ENCODE measurements at regions not wholly inside any gene's neighbourhood (a gene's known extent, or its start where the extent isn't known, plus 50 kb on each side); places are given as distances from the start of the nearest gene placed in this dataset.

DNA sequence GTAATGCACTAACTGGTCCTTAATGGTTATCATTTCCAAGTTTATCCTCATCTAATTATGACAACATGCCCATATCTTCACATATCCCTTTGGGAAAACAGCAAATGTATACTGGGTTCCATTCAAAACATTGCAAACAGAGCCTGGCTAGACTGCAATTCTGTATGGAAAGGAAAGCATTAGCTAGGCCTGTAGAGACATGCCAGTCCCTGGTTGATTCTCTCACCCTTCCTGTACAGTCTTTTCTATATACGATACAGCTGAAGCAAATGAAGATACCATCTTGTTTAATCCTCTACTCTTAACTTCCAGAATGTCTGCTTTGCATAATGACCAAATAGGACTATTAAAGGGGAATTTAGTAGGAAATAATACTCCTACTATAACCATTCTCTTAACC, 294.4 kb upstream of the MC4R start:
- no peak for FAIRE-seq

DNA sequence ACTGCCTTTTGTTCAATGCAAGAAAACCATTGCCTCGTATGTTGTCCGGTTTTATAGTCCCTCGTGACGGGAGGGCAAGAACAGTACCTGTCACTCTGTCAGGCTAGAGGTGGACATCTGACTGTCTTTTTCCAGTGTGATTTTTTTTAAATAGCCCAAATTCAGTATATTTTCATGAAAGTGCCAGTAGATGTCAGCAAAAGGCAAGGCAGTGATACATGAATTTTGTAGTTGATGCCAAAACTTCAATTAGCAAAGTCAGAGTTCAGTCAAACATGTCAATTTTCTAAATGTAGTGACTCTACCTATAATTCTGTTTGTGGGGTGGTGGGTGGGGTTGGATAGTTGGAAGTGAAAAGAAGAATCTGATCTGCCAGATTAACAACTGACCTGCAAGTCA, 296.0 kb upstream of the MC4R start:
- FAIRE-seq = no peak

DNA sequence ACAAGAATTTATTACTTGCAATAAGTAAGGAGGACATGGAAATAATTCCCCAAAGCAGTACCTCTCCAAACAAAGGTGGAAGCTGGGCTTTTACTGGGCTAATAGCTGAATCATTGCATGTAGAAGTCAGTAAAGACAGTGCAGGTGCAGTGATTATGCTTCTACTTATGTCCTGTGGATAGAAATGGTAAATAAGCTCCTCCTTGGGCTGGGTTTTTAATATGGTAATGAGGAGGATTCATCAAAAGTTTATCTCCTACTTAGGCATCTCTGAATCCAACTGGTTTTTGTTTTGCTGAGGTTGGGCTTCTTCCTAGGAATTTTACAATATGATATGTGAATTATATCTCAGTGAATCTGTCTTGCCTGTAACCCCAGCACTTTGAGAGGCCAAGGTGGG, 297.4 kb upstream of the MC4R start:
- FAIRE-seq = no peak

DNA sequence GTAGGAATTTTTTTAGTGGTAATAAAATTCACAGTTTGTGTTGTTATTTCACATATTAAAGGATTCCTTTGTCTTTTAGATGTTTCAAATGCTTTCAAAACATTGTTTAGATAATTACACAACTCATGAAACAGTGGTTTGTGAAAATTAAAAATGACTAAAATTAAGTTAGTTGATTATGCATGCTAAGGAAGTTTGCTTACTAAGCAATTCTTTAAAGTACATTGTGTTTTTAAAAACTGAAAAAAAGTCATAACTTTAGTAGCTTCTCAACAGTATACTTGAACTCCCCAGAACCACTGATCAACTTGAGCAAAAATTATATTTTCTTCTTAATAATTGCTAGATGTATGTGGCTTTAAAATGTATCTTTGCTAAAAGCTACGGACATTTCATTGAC, 298.4 kb upstream of the MC4R start:
- FAIRE-seq = no peak

DNA sequence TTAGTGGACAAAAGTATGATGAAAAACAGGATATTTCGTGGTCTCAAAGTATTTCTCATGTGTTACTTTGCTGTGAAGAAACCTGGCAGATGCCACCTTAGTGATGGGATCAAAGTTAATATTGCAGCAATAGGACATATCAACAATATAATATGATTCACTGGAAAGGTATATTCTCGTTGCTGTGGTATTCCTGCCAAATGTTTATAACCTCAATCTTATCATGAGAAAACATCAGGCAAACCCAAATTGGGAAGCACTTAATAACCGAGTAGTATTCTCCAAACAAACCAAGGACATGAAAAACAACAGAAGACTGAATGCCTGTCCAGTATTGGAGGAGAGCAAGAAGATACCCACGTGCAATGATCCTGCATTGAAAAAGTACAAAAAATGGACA, 302.6 kb upstream of the MC4R start:
- FAIRE-seq = no peak

DNA sequence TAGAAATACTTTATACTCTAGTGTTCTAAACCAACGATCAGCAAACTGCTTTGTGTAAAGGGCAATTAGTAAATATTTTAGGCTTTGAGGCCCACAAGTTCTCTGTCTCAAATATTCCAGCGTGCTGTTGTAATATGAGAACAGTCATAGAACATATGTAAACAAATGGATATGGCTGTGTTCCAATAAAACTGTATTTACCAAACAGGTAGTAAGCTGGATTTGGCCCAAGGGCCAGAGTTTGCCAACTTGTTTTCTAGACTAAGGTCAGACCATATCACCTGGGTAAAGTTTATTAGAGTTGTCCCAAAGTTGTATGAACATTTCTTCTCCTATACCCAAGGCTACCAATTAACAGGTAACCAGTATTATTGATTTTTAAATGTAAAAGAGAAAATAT, 303.2 kb upstream of the MC4R start:
- no peak for FAIRE-seq

DNA sequence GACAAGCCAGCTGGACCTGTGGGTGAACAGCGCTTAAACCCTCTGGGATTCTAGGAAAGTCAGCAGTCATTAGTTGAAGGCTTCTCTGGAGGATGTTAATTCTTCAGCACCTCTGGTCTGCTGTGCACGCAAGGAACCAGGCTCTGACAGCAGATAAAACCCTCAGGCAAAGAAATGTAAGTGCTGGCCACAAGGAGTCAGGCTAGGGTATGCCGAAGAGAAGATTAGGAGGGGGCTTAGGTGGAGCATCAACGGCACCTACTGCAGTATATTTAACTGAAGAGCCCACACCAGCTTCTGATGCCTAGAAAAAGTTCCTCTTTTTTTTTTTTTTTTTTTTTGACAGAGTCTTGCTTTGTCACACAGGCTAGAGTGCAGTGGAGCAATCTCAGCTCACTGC, 304.2 kb upstream of the MC4R start:
- FAIRE-seq = no peak

DNA sequence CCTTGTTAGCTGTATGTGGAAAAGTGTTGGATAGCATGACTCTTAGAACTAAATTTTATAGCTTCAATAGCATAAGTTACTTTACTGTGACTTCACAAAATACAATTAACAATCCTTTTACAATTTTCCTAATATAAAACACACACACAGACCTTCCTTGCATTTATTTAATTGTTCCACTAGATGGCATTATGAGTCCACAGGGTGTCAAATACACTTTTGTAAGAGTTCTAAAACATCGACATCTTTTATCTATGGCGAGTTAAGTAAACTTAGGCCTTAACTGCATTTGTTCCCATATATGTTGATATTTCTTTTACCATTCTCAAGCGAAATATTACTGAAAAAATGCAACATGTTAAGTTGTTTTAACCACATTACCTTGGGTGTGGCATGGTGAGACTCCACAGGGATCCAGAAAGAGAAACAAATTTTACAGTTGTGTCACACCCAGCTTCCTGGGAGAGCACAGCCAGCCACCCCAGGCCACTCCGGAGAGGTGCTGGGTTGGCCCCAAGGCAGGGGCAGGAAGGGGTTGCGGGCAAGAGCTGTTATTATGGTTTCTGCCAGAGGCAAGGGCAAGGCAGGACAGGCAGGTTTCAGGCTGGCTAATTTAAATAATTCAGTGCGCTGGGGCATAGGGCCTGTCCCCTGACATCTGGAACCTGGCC, 312.4 kb upstream of the MC4R start:
- FAIRE-seq = peak; percentile 98

DNA sequence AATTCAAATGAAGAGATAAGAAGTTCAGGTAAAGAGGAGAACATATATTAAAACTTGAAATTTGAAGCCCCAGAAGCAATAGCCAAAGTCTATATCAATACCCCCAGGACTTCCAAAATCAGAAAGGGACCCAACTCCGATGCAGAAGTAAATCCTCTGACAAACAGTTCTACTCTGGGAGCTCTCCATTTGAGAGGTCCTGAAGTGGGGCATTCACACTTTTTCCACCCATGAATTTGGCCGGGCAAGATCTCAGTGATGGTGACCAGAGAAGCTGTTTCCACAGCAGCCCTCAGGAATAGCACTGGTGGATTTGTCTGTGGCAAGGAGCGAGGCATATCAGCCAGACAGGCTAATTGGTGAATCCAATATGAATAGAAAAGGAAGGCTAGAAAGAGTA, 313.6 kb upstream of the MC4R start:
- no peak for FAIRE-seq

DNA sequence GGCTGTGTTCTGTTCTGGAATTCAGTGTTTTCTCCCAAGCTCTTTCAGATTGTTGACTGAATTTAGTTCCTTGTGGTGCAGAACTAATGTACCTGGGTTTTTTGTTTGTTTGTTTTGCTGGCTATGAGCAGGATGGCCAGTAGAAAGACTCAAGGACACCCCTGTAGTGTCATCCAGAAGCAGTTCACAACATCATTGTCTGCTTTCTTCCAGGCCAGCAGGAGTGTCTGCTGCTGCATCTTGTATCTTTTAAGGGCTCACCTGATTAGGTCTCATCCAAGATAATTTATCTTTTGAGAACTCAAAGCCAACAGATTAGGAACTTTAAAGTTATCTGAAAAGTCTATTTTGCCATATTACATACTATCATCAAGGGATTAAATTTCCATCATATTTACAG, 318.5 kb upstream of the MC4R start:
- FAIRE-seq = no peak

DNA sequence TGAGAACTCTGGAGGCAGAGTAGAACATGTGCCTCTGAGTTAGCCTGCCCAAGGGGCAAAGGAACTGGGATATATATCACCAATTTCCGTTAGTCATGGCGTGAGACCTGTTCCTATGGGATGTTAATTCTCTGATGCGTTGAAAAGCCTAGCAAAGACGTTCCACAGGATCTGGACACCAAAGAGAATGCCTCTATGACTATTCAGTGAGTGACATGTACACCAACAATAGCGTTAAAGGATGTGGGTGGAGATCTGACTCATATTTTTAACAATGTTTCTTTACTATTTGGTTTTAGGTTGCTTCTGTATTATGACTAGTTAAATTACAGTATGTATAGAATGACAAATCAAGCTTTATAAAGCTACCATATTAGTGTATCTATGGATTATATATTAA, 320.9 kb upstream of the MC4R start:
- FAIRE-seq = no peak

DNA sequence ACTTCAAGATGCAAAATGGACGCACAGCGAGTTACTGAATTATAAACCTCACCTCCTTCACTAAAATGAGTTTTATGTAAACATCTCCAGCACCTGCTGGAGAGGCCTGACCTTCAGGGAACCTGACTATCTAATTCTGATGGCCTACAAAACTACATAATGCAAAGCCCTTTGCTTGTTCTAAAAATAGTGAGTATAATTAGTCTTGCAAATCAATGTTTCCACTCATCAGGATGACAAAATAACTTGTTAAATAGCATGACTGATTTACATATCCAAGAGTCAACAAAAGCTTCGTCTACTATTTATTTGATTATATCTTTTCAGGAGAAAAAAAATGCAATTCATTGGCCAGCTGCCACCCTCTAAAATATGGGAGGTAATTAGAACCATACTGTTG, 326.3 kb upstream of the MC4R start:
- FAIRE-seq = no peak

DNA sequence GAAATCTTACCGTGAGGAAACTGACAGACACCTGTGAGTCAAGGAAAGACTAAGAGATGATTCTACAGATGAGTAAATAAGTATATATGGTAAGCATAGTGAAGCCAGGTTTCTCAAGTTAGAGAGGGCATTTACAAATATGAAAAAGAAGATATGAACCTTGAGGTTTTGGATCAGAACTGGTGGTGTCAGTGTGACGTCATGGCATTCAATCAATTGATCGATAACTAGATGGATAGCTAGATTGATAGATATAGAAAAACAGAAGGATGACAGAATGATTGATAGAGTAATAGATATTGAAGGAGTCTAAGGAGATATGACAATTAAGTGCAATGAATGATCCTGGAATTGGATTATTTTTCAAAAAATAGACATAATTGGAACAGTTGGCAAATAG, 350.2 kb upstream of the MC4R start:
- no peak for FAIRE-seq

DNA sequence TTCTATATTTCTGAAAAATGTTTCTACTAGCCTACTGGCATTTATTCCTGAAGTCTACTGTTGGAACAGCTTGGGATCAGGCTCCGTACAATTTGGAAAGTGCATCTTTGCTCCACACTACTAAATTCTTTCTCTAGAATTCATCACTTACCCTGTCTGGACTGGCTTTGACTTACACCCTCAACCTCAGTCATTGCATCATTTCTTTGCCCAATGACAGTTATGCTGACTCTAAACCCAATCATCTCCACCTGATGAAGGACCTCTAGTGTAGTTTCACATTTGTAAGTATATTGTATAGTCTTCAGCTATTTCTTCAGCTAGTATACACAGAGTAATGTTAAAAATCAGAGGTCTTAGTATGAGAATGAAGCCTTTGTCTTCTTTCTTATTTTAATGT, 359.6 kb upstream of the MC4R start:
- FAIRE-seq = no peak

DNA sequence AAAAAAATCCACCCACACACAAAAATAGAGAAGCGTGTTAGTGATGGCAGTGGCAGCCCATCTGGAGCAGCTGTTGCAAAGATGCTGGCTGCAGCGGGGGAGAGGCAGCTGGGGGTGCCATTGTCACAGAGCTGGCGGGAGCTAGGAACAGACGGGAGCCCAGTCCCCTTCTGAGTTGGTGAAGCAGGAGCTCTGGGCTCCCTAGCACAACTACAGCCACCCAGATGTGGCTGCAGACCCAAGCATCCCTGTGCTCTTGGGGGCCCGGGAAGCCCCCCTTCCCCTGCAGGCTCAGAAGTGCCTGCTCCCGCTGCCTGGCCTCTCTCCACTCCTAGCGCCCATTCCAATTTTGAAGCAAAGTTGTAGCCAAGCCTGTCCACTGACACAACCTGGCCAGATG, 366.6 kb upstream of the MC4R start:
- no peak for FAIRE-seq

DNA sequence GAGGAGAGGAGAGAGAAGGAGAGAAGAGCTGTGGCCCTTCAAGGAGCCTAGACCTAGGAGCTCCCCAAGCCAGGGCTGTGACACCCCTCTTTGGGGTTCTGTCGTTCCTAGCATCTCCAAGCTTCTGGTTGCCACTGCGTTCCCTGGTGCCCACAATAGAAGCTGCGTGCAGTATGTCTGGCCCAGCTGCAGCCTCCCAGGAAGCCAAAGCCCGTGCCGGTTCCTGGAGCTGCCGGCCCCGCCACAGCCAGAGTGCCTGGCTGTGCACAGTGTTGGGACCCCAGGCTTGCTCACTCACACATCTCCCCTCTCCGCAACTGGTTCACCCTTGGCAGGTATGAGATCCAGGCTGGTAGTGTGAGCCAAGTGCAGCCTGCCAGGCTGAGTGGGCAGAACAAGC, 367.7 kb upstream of the MC4R start:
- no peak for FAIRE-seq

DNA sequence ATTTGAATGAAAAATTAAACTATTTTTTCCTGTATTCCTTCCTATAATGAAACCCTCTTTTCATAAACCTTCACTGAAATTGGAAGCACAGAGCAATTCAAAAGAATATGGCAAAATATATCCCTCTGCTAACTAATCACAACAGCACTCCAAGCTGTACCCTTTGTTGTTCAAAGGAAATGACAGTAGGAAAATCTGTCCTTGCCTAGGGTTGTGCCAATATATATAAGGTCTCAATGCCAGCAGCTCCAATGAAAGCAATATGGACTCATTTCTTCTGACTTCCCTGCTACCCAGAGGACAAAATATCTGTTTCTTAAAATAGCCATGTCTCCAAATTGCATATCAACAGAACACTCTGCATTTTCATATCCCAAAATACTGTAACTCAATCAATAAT, 373.9 kb upstream of the MC4R start:
- FAIRE-seq = no peak

DNA sequence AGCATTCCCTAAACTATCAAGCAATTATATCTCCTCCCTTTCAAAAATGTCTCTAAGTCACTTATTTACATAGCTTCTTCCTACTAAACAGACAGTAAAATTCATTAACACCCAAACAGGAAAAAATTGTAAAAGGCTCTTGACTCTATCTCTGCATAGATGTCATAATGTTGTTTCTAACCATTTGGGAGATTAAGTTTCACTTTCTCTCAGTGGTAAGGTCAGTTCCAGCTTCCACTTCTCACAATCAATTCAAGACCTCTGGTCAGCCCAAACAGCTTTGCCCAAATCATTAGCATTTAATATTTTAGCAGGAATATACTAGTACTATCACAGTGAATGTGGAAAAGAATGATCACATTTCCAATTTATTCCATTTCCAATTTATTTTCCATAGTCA, 374.3 kb upstream of the MC4R start:
- FAIRE-seq = no peak

DNA sequence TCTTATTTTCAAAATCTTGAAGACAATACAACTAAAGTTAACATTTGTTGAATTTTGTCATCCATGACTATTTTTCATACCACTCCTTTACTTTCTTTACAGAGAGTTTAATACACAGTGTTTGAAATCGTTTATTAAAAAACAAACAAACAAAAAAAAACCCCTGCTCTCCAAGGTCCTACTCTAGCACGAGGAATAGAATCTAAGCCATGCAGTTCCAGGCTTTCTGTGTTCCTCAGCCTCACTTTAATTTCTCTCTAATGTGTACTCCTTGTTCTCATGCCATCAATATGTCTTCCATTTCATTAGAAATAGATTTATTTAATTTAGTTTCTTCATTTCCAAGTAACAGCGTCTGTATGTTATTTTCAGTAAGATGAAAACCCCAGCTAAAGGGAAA, 381.2 kb upstream of the MC4R start:
- FAIRE-seq = no peak

DNA sequence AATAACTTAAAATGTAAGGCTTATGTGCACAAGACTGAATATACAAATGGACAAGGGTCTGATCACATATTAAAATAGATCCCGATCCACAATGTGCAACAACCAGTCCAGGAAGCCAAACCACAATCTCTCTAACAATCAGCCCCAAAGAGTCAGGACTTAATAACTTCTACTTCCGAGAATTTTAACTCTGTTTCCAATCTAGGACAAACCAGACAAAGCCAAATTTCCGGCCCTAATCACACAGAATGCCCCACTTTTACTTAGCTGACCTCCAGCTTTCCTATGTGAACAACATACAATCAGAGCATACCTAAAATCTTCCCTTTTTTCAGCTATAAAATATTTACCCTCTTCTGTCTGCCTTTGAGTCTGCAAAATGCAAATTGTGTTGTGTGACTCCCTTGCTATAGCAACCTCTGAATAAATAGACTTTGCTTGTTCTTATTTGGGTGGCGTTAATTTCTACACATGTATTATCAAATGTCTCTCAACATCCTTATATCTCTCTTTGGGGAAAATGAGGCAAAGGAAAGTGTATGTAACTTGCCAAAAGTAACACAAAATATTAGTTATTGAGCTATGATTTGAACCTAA, 381.9 kb upstream of the MC4R start:
- FAIRE-seq = no peak

DNA sequence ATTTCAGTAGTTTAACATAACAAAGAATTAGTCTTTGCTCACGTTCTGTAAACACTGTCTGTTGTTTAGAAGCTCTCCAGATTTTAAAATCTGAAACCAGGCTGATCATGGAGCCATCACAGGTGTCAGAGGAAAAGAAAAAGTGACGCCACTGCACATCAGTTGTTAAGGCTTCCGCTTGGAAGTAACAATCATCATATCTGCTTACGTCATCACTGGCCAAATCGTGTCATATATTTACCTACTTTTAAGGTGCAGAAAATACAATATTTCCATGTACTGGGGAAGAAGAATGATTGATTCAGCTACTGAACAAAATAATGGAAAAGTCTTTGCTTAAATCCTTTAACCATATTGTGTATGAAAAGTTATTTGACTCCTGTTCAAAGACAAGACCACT, 382.6 kb upstream of the MC4R start:
- no peak for FAIRE-seq

DNA sequence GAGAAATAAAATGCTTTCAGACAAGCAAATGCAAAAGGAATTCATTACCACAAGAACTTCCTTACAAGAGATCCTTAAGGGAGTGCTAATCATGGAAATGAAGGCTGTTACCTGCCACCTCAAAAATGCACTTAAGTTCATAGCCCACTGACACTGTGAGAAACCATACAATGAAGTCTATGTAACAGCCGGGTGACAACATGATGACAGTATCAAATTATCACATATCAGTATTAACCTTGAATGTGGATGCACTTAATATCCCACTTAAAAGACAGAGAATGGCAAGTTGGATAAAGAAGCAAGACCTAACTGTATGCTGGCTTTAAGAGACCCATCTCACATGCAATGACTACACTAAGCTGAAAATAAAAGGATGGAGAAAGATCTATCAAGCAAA, 403.4 kb upstream of the MC4R start:
- FAIRE-seq = no peak

DNA sequence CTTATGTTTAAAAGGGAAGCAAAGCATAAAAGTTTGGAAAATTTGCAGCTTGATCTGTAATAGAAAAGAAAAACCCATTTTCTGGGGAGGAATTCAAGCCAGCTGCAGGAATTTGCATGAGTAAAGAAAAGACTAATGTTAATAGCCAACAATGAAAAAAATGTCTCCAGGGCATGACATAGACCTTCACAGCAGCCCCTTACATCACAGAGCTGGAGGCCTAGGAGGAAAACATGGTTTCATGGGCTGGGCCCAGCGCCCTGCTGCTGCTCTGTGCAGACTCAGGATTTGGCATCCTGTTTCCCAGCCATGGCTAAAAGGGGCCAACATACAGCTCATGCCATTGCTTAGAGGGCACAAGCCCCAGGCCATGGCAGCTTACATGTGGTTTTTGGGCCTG, 411.6 kb upstream of the MC4R start:
- no peak for FAIRE-seq

DNA sequence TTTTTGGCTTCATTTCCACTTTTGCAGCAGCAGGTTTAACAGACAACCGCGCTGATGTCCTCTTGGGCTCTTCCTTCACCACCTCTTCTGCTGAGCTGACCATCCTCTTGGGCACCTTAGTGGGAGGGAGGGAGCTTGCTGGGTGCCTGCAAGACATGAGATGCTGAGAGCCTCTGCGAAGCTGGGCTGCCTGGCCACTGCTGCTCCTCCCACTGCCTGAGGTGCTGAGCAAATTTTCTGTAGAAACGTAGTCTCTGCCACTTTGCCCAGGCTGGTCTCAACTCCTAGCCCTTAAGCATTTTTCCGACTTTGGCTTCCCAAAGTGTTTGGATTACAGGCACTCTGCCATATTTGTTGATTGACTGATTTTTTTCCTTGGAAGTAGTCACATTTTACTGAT, 422.2 kb upstream of the MC4R start:
- no peak for FAIRE-seq

DNA sequence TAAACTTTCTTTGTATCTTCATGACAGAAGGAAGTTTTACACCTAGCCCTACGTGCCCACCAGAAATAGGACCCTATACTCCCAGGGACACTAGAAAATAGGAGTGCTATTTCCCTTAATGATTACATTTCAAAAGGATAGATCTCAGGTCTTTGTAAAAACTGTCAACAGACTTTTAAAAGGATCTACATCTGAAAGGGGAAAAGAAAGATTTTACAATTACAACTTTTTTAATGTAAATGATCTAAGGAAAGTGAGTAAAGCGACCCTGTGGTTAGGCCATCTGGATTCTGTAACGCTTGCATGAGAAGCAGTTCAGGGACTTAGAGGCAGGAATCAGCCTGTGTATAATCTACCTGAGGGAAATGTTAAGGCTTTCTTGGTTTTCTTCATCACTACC, 431.8 kb upstream of the MC4R start:
- FAIRE-seq = no peak

DNA sequence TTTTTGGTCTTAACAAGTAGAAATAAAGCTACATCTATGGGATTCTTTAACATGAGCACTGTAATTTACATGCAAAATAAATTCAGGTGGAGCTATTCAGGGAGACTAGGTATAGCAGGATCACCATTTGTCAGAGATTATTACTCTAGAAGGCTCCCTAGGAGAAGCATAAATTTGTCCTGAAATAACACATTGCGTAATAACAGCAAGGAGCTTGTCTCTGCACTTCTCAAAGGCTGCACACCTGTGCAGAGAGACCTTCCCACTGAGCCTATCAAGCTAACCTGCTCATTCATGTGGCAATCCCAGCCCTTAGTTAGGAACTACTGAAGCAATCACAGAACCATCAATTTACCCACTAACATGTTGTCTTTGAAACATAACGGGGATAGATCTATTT, 437.4 kb upstream of the MC4R start:
- FAIRE-seq = peak; percentile 73
